ENCODE measurements at regions not wholly inside any gene's neighbourhood (a gene's known extent, or its start where the extent isn't known, plus 50 kb on each side); places are given as distances from the start of the nearest gene placed in this dataset.

GRCh38 chr16:49000594-49000993 is 281.0 kb downstream of the CBLN1 start:
- Histone ChIP-seq H3K4me1 (ENCODE audit: control insufficient read depth, insufficient read depth, low read length) (peaks cover 3% of the 10 kb centered on the region), H3K4me3 (ENCODE audit: low read length) (no peak overlapping the region), H3K27ac (ENCODE audit: low read length) (no peak overlapping the region), H3K9me3 (ENCODE audit: control insufficient read depth, low read length) (no peaks in the 10 kb centered on the region), H3K27me3 (ENCODE audit: control insufficient read depth, insufficient read depth) (no peaks in the 10 kb centered on the region)
- no peak for ATAC-seq
- intact Hi-C loops (cut with DNase I): no loop called here
- WGBS: 24% methylated on average over 10 of the region's 10 CpGs
- no peak for DNase-seq

DNA sequence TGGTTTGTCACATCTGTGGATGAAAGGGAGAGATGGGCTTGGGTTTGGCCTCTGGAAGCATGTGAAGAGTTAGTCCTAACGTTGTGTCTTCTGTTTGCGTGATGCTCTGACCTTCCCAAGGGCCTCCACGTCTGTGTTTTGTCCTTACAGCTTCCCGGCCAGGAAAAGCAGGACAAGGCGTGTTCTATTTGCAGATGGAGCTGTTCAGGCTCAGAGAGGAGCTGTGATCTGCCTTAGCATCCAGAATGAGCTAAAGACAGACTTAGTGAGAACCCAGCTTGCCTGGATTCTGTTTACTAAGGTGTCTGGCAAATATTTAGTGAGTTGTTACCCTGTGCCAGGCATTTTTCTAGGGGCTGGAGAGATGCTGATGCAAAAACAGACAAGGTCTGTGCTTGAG is 282.1 kb downstream of the CBLN1 start:
- intact Hi-C loops (cut with DNase I): no loop called here
- no peaks in the 10 kb centered on the region for H3K9me3 ChIP-seq (ENCODE audit: control insufficient read depth, low read length)
- ATAC-seq (no peak), DNase-seq (no peak)
- 23% methylated on average over 5 of the region's 5 CpGs for WGBS
- no peak overlapping the region for H3K27ac ChIP-seq (ENCODE audit: low read length)
- H3K4me3 ChIP-seq (ENCODE audit: low read length): no peak overlapping the region
- peaks cover 3% of the 10 kb centered on the region for H3K4me1 ChIP-seq (ENCODE audit: control insufficient read depth, insufficient read depth, low read length)
- no peaks in the 10 kb centered on the region for H3K27me3 ChIP-seq (ENCODE audit: control insufficient read depth, insufficient read depth)

DNA sequence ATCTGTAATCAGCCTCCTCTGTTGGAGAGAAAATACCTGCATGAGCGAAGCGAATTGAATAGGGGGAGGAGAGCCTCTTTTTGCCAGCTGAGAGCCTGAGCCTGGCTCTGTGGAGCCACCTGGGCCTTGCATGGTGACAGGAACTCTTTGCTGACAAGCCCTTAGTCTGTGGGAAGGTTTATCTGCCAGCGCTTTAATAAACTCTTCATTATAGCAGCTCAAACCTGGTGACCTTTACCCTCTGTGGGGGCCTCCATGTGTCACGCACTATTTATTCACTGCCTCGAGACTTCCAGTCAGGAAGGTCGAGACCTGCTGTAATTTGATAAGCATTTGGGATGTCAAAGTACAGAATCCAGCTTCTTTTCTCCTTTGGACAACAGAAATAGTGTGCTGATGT is 282.6 kb downstream of the CBLN1 start:
- no peaks in the 10 kb centered on the region for H3K27me3 ChIP-seq (ENCODE audit: control insufficient read depth, insufficient read depth)
- no peak overlapping the region for H3K27ac ChIP-seq (ENCODE audit: low read length)
- peaks cover 3% of the 10 kb centered on the region for H3K4me1 ChIP-seq (ENCODE audit: control insufficient read depth, insufficient read depth, low read length)
- no peaks in the 10 kb centered on the region for H3K9me3 ChIP-seq (ENCODE audit: control insufficient read depth, low read length)
- WGBS: 43% methylated on average over 6 of the region's 6 CpGs
- no peak for DNase-seq
- ATAC-seq: no peak
- intact Hi-C loops (cut with DNase I): no loop called here
- H3K4me3 ChIP-seq (ENCODE audit: low read length): no peak overlapping the region

- Histone ChIP-seq H3K9me3 (ENCODE audit: control insufficient read depth, low read length) (no peaks in the 10 kb centered on the region), H3K4me3 (ENCODE audit: low read length) (no peak overlapping the region), H3K27ac (ENCODE audit: low read length) (no peak overlapping the region), H3K27me3 (ENCODE audit: control insufficient read depth, insufficient read depth) (no peaks in the 10 kb centered on the region), H3K4me1 (ENCODE audit: control insufficient read depth, insufficient read depth, low read length) (peaks cover 3% of the 10 kb centered on the region)
- ATAC-seq (no peak), DNase-seq (no peak)
- WGBS: 81% methylated on average over 3 of the region's 3 CpGs
- intact Hi-C loops (cut with DNase I): no loop called here
Observed at GRCh38 chr16:48997946-48998345, 283.7 kb downstream of the CBLN1 start.

GRCh38 chr16:48997081-48997615 is 284.5 kb downstream of the CBLN1 start:
- Histone ChIP-seq H3K27ac (ENCODE audit: low read length) (no peak overlapping the region), H3K4me1 (ENCODE audit: control insufficient read depth, insufficient read depth, low read length) (peaks cover 3% of the 10 kb centered on the region), H3K4me3 (ENCODE audit: low read length) (no peak overlapping the region), H3K27me3 (ENCODE audit: control insufficient read depth, insufficient read depth) (no peaks in the 10 kb centered on the region), H3K9me3 (ENCODE audit: control insufficient read depth, low read length) (no peaks in the 10 kb centered on the region)
- ATAC-seq (no peak), DNase-seq (no peak)
- intact Hi-C loops (cut with DNase I): no loop called here
- 61% methylated on average over 8 of the region's 8 CpGs for WGBS

GRCh38 chr16:48978501-48978900 is 303.1 kb downstream of the CBLN1 start:
- 94% methylated on average over 2 of the region's 2 CpGs for WGBS
- ATAC-seq: no peak
- Histone ChIP-seq H3K27me3 (ENCODE audit: control insufficient read depth, insufficient read depth) (no peaks in the 10 kb centered on the region), H3K4me3 (ENCODE audit: low read length) (no peak overlapping the region), H3K27ac (ENCODE audit: low read length) (no peak overlapping the region), H3K4me1 (ENCODE audit: control insufficient read depth, insufficient read depth, low read length) (no peaks in the 10 kb centered on the region), H3K9me3 (ENCODE audit: control insufficient read depth, low read length) (no peaks in the 10 kb centered on the region)
- intact Hi-C loops (cut with DNase I): no loop called here
- DNase-seq: no peak

- Histone ChIP-seq H3K27ac (ENCODE audit: low read length) (no peak overlapping the region), H3K27me3 (ENCODE audit: control insufficient read depth, insufficient read depth) (no peaks in the 10 kb centered on the region), H3K4me1 (ENCODE audit: control insufficient read depth, insufficient read depth, low read length) (no peaks in the 10 kb centered on the region), H3K9me3 (ENCODE audit: control insufficient read depth, low read length) (no peaks in the 10 kb centered on the region), H3K4me3 (ENCODE audit: low read length) (no peak overlapping the region)
- DNase-seq (no peak), ATAC-seq (no peak)
- intact Hi-C loops (cut with DNase I): no loop called here
- WGBS: 79% methylated on average over 4 of the region's 4 CpGs
Observed at GRCh38 chr16:48972236-48972635, 309.4 kb downstream of the CBLN1 start.

DNA sequence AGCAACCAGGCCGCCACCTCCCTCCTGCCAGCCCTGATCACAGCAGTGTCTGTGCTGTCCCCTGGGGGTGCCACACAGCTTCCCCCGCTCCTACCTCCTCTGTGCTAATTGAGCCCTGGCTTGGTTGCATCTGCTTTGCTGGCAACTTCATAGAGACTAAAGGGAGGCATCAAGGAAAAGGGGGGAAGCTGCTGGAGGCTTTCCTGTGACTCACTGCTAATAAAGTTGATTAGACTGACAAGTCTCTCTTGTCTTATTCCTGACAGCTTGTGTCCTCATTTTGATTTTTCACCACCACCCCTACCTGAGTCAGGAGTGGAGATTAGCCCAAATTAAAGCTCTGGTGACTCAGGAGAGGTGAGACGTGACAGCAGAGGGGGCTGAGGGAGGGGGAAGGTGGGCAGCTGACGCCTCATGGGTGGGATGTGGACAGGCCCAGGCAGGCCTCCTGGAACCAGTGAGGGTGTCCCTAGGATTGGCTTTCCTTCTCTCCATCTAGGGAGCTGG is 310.0 kb downstream of the CBLN1 start:
- WGBS: 73% methylated on average over 4 of the region's 4 CpGs
- H3K27ac ChIP-seq (ENCODE audit: low read length): no peak overlapping the region
- no peaks in the 10 kb centered on the region for H3K4me1 ChIP-seq (ENCODE audit: control insufficient read depth, insufficient read depth, low read length)
- H3K27me3 ChIP-seq (ENCODE audit: control insufficient read depth, insufficient read depth): no peaks in the 10 kb centered on the region
- DNase-seq: no peak
- no peak overlapping the region for H3K4me3 ChIP-seq (ENCODE audit: low read length)
- ATAC-seq: no peak
- intact Hi-C loops (cut with DNase I): no loop called here
- no peaks in the 10 kb centered on the region for H3K9me3 ChIP-seq (ENCODE audit: control insufficient read depth, low read length)

- no peak for ATAC-seq
- Histone ChIP-seq H3K9me3 (ENCODE audit: control insufficient read depth, low read length) (no peaks in the 10 kb centered on the region), H3K27ac (ENCODE audit: low read length) (no peak overlapping the region), H3K4me3 (ENCODE audit: low read length) (no peak overlapping the region), H3K27me3 (ENCODE audit: control insufficient read depth, insufficient read depth) (no peaks in the 10 kb centered on the region), H3K4me1 (ENCODE audit: control insufficient read depth, insufficient read depth, low read length) (no peaks in the 10 kb centered on the region)
- intact Hi-C loops (cut with DNase I): no loop called here
- WGBS: 84% methylated on average over 7 of the region's 7 CpGs
- no peak for DNase-seq
Observed at GRCh38 chr16:48970216-48970615, 311.4 kb downstream of the CBLN1 start.

- Histone ChIP-seq H3K9me3 (ENCODE audit: control insufficient read depth, low read length) (no peaks in the 10 kb centered on the region), H3K4me3 (ENCODE audit: low read length) (no peak overlapping the region), H3K27me3 (ENCODE audit: control insufficient read depth, insufficient read depth) (no peaks in the 10 kb centered on the region), H3K27ac (ENCODE audit: low read length) (no peak overlapping the region), H3K4me1 (ENCODE audit: control insufficient read depth, insufficient read depth, low read length) (no peaks in the 10 kb centered on the region)
- ATAC-seq (no peak), DNase-seq (no peak)
- intact Hi-C loops (cut with DNase I): no loop called here
- 83% methylated on average over 4 of the region's 4 CpGs for WGBS
Observed at GRCh38 chr16:48969611-48970010, 312.0 kb downstream of the CBLN1 start.

GRCh38 chr16:48965386-48965785 is 316.3 kb downstream of the CBLN1 start:
- H3K4me1 ChIP-seq (ENCODE audit: control insufficient read depth, insufficient read depth, low read length): no peaks in the 10 kb centered on the region
- no peaks in the 10 kb centered on the region for H3K27me3 ChIP-seq (ENCODE audit: control insufficient read depth, insufficient read depth)
- no peaks in the 10 kb centered on the region for H3K9me3 ChIP-seq (ENCODE audit: control insufficient read depth, low read length)
- ATAC-seq (no peak), DNase-seq (no peak)
- intact Hi-C loops (cut with DNase I): no loop called here
- H3K4me3 ChIP-seq (ENCODE audit: low read length): no peak overlapping the region
- 29% methylated on average over 3 of the region's 3 CpGs for WGBS
- no peak overlapping the region for H3K27ac ChIP-seq (ENCODE audit: low read length)
